Chondrocyte (in vitro differentiated cells): ENCODE measurements at regions not wholly inside any gene's neighbourhood (a gene's known extent, or its start where the extent isn't known, plus 50 kb on each side); places are given as distances from the start of the nearest gene placed in this dataset.

Experiments used
- DNase-seq: peaks from one replicate; pipeline ENCODE4 v3.0.0; 2021; ENCODE audit warnings: mixed read lengths, low spot score
- H3K27ac Mint-ChIP-seq: one replicate; pipeline ENCODE4 v1.8.0; 2021; ENCODE audit warnings: mild to moderate bottlenecking, moderate library complexity, mixed read lengths; ENCODE audit not compliant: unreplicated experiment
- H3K27me3 Mint-ChIP-seq: 2 replicates; pipeline ENCODE4 v1.8.0; 2021; ENCODE audit warnings: low read depth, mixed read lengths
- H3K36me3 Mint-ChIP-seq: 2 replicates; pipeline ENCODE4 v1.8.0; 2021; ENCODE audit warnings: low read depth, mixed read lengths
- H3K4me1 Mint-ChIP-seq: 2 replicates; pipeline ENCODE4 v1.8.0; 2021; ENCODE audit warnings: low read depth, mild to moderate bottlenecking, mixed read lengths
- H3K4me3 Mint-ChIP-seq: one replicate; pipeline ENCODE4 v1.8.0; 2021; ENCODE audit warnings: mild to moderate bottlenecking, moderate library complexity, mixed read lengths; ENCODE audit not compliant: unreplicated experiment
- H3K9me3 Mint-ChIP-seq: 2 replicates; pipeline ENCODE4 v1.8.0; 2021; ENCODE audit warnings: low read depth, mixed read lengths
- TF ChIP-seq, protein P1 (sequence below): fragments of 200-600 bp; sonication (generic); IDR thresholded peaks from 2 replicates; pipeline ENCODE4 v1.5.0; 2021; ENCODE audit warnings: antibody characterized with exemption, mild to moderate bottlenecking, moderate library complexity

DNA sequence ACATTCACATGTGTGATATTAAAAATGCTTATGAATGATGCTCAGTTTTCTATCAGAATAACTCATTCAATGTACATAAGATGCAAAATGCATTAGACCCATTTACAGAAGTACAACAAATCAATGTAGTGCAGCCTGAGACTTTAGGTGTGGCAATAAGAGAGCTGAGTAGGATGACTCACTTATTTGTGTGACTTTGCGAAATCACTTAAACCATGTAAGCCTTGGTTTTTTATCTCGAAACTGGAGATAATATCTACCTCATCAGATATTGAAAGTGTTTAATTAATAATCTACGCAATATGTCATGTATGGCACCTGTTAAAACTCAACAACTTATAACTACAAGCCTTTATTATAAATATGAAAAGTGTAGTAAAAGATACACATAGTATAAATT is 105.7 kb upstream of the LUZP2 start:
- no peak overlapping the region for H3K4me3 Mint-ChIP-seq
- DNase-seq, result no peak
- no peaks in the 10 kb centered on the region for H3K36me3 Mint-ChIP-seq
- H3K4me1 Mint-ChIP-seq, result peaks cover 4% of the 10 kb centered on the region
- peaks cover 2% of the 10 kb centered on the region for H3K9me3 Mint-ChIP-seq
- H3K27me3 Mint-ChIP-seq, result no peaks in the 10 kb centered on the region
- TF ChIP-seq, protein P1, sequence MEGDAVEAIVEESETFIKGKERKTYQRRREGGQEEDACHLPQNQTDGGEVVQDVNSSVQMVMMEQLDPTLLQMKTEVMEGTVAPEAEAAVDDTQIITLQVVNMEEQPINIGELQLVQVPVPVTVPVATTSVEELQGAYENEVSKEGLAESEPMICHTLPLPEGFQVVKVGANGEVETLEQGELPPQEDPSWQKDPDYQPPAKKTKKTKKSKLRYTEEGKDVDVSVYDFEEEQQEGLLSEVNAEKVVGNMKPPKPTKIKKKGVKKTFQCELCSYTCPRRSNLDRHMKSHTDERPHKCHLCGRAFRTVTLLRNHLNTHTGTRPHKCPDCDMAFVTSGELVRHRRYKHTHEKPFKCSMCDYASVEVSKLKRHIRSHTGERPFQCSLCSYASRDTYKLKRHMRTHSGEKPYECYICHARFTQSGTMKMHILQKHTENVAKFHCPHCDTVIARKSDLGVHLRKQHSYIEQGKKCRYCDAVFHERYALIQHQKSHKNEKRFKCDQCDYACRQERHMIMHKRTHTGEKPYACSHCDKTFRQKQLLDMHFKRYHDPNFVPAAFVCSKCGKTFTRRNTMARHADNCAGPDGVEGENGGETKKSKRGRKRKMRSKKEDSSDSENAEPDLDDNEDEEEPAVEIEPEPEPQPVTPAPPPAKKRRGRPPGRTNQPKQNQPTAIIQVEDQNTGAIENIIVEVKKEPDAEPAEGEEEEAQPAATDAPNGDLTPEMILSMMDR, result no peak
- no peak overlapping the region for H3K27ac Mint-ChIP-seq

DNA sequence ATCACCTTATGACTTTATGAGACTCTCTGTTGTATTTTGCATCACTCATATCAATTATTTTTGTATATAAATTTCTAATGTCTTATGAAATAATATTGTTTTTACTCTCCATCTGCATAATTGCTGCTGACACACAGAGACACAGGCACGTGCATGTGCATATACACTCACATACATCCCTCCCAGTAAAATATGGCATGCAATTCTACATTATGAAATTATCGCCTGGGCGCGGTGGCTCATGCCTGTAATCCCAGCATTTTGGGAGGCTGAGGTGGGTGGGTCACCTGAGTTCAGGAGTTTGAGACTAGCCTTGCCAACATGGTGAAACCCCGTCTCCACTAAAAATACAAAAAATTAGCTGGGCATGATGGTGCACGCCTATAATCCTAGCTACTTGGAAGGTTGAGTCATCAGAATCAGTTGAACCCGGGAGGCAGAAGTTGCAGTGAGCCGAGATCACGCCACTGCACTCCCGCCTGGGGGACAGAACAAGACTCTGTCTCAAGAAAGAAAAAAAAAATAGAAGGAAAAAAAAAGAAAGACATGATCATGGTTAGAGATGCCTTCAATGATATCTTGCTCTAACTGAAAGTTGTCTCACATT is 96.7 kb upstream of the LUZP2 start:
- no peaks in the 10 kb centered on the region for H3K27me3 Mint-ChIP-seq
- peak overlapping the region; percentile 41 for H3K27ac Mint-ChIP-seq
- H3K4me1 Mint-ChIP-seq, result peaks cover 4% of the 10 kb centered on the region
- peaks cover 5% of the 10 kb centered on the region for H3K9me3 Mint-ChIP-seq
- H3K4me3 Mint-ChIP-seq, result no peak overlapping the region
- H3K36me3 Mint-ChIP-seq, result no peaks in the 10 kb centered on the region
- no peak for DNase-seq
- TF ChIP-seq, protein P1, result no peak

DNA sequence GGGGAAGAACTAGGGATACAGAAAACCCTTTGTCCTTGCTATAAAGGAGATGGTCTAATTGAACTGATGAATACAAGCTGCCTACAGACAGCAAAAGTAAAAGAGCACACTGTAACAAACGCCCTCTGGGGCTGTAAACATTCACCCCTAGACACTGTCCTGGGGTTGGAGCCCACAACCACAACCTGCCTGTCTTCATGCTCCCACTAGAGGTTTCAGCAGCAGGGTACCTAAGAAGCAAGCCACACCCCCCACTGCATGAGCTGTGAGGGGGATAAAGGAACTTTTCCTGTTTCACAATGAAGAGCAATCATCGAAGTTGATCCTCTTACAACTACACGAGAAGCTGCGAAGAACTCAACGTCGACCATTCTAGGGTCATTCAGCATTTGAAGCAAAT is 90.5 kb upstream of the LUZP2 start:
- DNase-seq, result no peak
- H3K36me3 Mint-ChIP-seq, result no peaks in the 10 kb centered on the region
- no peak overlapping the region for H3K4me3 Mint-ChIP-seq
- TF ChIP-seq, protein P1, result no peak
- H3K27ac Mint-ChIP-seq, result no peak overlapping the region
- H3K4me1 Mint-ChIP-seq, result peaks cover 4% of the 10 kb centered on the region
- H3K9me3 Mint-ChIP-seq, result no peaks in the 10 kb centered on the region
- no peaks in the 10 kb centered on the region for H3K27me3 Mint-ChIP-seq

DNA sequence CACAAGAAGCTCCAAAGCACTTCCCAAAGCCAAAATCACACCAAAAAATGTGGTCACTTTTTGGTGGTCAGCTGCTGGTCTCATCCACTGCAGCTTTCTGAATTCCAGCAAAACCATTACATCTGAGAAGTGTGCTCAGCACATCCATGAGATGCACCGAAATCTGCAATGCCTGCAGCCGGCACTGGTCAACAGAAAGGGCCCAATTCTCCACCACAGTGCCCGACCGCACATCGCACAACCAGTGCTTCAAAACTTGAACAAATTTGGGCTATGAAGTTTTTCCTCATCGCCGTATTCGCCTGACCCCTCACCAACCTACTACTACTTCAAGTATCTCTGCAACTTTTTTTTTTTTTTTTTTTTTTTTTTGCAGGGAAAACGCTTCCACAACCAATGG is 89.9 kb upstream of the LUZP2 start:
- H3K4me1 Mint-ChIP-seq, result peaks cover 4% of the 10 kb centered on the region
- H3K27me3 Mint-ChIP-seq, result no peaks in the 10 kb centered on the region
- peak; percentile 41 for DNase-seq
- no peaks in the 10 kb centered on the region for H3K36me3 Mint-ChIP-seq
- TF ChIP-seq, protein P1, result no peak
- H3K27ac Mint-ChIP-seq, result no peak overlapping the region
- no peak overlapping the region for H3K4me3 Mint-ChIP-seq
- H3K9me3 Mint-ChIP-seq, result no peaks in the 10 kb centered on the region

DNA sequence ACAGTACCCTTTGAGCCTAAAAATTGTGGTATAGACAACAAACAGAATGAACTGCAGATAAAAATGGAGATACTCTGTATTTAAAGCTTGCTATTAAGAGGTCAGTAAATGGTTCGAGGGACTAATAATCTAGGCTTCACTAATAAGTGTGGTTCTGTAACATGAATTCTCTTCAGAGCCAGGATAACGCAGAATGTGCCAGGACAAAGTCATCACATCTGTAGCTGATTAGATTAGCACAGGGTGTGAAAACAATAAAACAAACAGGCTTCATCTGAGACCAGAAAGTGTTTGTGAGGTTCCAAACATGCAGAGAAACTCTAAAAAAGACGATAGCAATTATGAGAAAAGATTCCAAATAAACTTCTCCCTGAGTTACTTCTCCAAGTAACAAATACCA is 89.1 kb upstream of the LUZP2 start:
- Mint-ChIP-seq H3K9me3 (no peaks in the 10 kb centered on the region), H3K27ac (no peak overlapping the region), H3K4me1 (peaks cover 4% of the 10 kb centered on the region), H3K36me3 (no peaks in the 10 kb centered on the region), H3K4me3 (no peak overlapping the region), H3K27me3 (no peaks in the 10 kb centered on the region)
- DNase-seq, result no peak
- TF ChIP-seq, protein P1, result no peak
